Body of pancreas (tissue), 4 donors: ENCODE measurements at regions not wholly inside any gene's neighbourhood (a gene's known extent, or its start where the extent isn't known, plus 50 kb on each side); places are given as distances from the start of the nearest gene placed in this dataset.

ENCODE experiments used
- ATAC-seq: fragments of 150-250 bp; one replicate; pipeline ENCODE4 v1.9.1; 2016
- DNase-seq, 4 donors: peaks; one replicate each; pipeline ENCODE4 v3.0.0-alpha.2; 2019
- H3K27ac ChIP-seq, 4 donors: fragments of 200-600 bp; sonication (generic); 1 replicate in 3 of 4; 2 replicates in 1 of 4; pipeline versions ENCODE4 v1.5.1 to v1.6.1; 2016 to 2019; ENCODE audit warnings: mild to moderate bottlenecking in 1 of 4, mixed read lengths in 1 of 4, moderate library complexity in 1 of 4
- H3K27me3 ChIP-seq, 2 donors: fragments of 200-600 bp; sonication (generic); one replicate each; pipeline ENCODE4 v1.6.0; 2016; ENCODE audit warnings: mild to moderate bottlenecking in 1 of 2
- H3K36me3 ChIP-seq, 2 donors: fragments of 200-600 bp; sonication (generic); replicated peaks in 1 of 2; 2 replicates each; pipeline ENCODE4 v1.5.1; 2016; ENCODE audit warnings: low read depth in 2 of 2; ENCODE audit not compliant: insufficient read depth in 1 of 2
- H3K4me1 ChIP-seq: fragments of 200-600 bp; sonication (generic); one replicate; pipeline ENCODE4 v1.6.0; 2016
- H3K4me3 ChIP-seq, 2 donors: fragments of 200-600 bp; sonication (generic); 1 replicate in 1 of 2; 2 replicates in 1 of 2; pipeline ENCODE4 v1.5.1; 2016 to 2019
- H3K9me3 ChIP-seq, 3 donors: fragments of 200-600 bp; sonication (generic); 1 replicate in 2 of 3; 2 replicates in 1 of 3; pipeline ENCODE4 v1.5.1; 2016
- POLR2A ChIP-seq, 3 donors: fragments of 450-650 bp; IDR thresholded peaks; one replicate each; pipeline ENCODE4 v1.6.1; 2016; ENCODE audit warnings: antibody characterized with exemption in 3 of 3, mild to moderate bottlenecking in 2 of 3
- WGBS, 2 donors: methylation state at CpG; one replicate each; pipeline ENCODE4 v1.1.5; 2017; 5-methylcytosine and 5-hydroxymethylcytosine counted together
- intact Hi-C: fragments of 100-400 bp; cut with DNase I; formaldehyde crosslinking; loops from one replicate; pipeline ENCODE4 v1.15.1; 2023
- TF ChIP-seq, protein P1 (sequence below), 7 experiments: fragments of 450-650 bp in 4 of 7; fragments of 200-600 bp in 3 of 7; sonication (generic) in 3 of 7; IDR thresholded peaks; one replicate each; pipeline ENCODE4 v1.5.1; 2016 to 2019; ENCODE audit warnings: antibody characterized with exemption in 7 of 7

DNA sequence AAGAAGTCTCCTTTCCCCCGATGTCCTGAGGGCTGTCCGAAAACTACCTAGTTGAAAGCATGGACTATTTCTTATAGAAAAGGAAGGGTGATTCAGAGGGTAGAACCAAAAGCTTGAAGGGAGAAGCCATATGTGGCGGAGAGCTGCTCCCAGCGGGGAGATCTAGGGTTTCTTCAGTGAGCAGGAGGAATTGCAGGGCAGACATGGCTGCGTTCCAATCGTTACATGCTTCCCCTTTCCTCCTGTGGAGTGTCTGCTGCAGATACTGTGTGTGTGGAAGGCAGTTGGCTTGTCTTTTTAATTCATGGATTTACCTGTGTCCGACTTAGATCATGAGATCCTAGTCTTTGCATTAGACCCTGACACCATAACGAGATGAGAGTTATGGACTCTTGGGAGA lies 799.5 kb downstream of the QKI start:
- ATAC-seq, result no peak
- H3K4me1 ChIP-seq, result no peaks in the 10 kb centered on the region
- H3K27ac ChIP-seq, result no peak overlapping the region
- H3K9me3 ChIP-seq, result no peaks in the 10 kb centered on the region
- intact Hi-C loops, result no loop called here
- no peak overlapping the region for H3K4me3 ChIP-seq
- no peaks in the 10 kb centered on the region for H3K36me3 ChIP-seq
- 57 to 66% methylated on average over 8 of the region's 8 CpGs for WGBS, 2 donors
- no peaks in the 10 kb centered on the region for H3K27me3 ChIP-seq
- TF ChIP-seq, protein P1, sequence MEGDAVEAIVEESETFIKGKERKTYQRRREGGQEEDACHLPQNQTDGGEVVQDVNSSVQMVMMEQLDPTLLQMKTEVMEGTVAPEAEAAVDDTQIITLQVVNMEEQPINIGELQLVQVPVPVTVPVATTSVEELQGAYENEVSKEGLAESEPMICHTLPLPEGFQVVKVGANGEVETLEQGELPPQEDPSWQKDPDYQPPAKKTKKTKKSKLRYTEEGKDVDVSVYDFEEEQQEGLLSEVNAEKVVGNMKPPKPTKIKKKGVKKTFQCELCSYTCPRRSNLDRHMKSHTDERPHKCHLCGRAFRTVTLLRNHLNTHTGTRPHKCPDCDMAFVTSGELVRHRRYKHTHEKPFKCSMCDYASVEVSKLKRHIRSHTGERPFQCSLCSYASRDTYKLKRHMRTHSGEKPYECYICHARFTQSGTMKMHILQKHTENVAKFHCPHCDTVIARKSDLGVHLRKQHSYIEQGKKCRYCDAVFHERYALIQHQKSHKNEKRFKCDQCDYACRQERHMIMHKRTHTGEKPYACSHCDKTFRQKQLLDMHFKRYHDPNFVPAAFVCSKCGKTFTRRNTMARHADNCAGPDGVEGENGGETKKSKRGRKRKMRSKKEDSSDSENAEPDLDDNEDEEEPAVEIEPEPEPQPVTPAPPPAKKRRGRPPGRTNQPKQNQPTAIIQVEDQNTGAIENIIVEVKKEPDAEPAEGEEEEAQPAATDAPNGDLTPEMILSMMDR (IDR thresholded peaks at IDR 0.05), result no peak
- TF ChIP-seq POLR2A (IDR thresholded peaks at IDR 0.05), result no peak
- no peak for DNase-seq

DNA sequence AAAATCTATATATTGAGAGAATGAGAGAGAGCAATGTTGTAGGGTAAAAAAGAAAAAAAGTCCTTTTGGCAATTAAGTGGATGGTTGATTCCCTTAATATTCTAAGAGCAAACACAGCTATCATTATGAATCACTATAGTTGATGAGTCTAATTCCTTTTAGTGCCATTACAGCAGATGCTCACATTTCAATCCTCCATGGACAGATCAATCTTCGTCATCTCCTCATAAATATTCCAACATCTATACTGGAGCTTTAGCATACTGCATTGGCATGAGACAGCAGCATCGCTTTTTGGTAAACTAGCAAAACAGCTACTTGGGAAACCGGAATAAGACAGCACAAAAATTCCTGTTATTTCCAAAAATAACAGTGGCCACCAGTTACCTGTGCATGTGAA lies 796.7 kb downstream of the QKI start:
- no peaks in the 10 kb centered on the region for H3K4me1 ChIP-seq
- intact Hi-C loops, result no loop called here
- H3K27ac ChIP-seq, result no peak overlapping the region
- H3K36me3 ChIP-seq, result no peaks in the 10 kb centered on the region
- H3K9me3 ChIP-seq, result no peaks in the 10 kb centered on the region
- no peak for ATAC-seq
- no peak for TF ChIP-seq POLR2A (IDR thresholded peaks at IDR 0.05)
- TF ChIP-seq, protein P1 (IDR thresholded peaks at IDR 0.05), result no peak
- no peak overlapping the region for H3K4me3 ChIP-seq
- DNase-seq, result no peak
- 76 to 82% methylated on average over 3 of the region's 3 CpGs for WGBS, 2 donors
- H3K27me3 ChIP-seq, result no peaks in the 10 kb centered on the region

DNA sequence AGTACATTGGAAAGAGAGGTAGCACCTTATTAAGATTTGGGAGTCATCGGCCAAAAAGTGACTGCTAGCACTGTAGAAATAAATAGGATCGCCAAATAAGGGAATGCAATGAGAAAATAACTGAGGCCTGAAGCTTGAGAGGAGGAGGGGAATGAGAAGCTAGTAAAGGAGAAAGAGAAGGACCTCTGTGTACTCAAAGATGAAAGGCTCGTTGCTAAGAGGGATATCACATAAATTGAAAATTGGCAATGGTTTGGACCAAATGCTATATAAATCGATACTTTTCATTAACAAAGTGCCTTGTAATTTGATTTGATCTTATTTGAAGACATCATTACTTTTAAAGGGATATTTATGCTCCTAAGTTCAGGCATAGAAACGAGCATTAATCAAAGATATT lies 796.3 kb downstream of the QKI start:
- Histone ChIP-seq H3K27me3 (no peaks in the 10 kb centered on the region), H3K4me3 (no peak overlapping the region), H3K9me3 (no peaks in the 10 kb centered on the region), H3K4me1 (no peaks in the 10 kb centered on the region), H3K27ac (no peak overlapping the region), H3K36me3 (no peaks in the 10 kb centered on the region)
- intact Hi-C loops, result no loop called here
- 58 to 63% methylated on average over 5 of the region's 5 CpGs for WGBS, 2 donors
- TF ChIP-seq, protein P1 (IDR thresholded peaks at IDR 0.05), result no peak
- no peak for TF ChIP-seq POLR2A (IDR thresholded peaks at IDR 0.05)
- ATAC-seq (no peak), DNase-seq (no peak)

DNA sequence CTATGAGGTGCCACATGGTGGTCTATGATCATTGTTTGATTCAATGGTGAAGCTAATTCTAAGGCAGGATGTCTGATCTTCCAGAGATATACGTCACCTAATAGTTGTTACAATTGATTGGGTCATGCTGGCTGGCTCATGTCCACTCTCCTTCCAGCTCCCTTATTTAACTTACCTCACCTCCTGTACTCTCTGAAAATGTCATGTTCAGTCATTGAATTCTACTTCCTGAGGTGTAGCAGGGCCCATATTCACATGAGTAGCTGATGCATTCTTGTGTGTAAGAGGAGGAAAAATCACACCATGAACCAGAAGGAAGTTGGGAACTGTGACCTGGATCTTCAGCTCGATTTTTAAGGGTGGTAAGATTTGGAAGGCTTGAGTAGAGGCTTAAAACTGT lies 795.8 kb downstream of the QKI start:
- Histone ChIP-seq H3K9me3 (no peaks in the 10 kb centered on the region), H3K27me3 (no peaks in the 10 kb centered on the region), H3K36me3 (no peaks in the 10 kb centered on the region), H3K4me3 (no peak overlapping the region), H3K4me1 (no peaks in the 10 kb centered on the region), H3K27ac (no peak overlapping the region)
- 34 to 47% methylated on average over 2 of the region's 2 CpGs for WGBS, 2 donors
- TF ChIP-seq, protein P1 (IDR thresholded peaks at IDR 0.05), result no peak
- no peak for TF ChIP-seq POLR2A (IDR thresholded peaks at IDR 0.05)
- DNase-seq (no peak), ATAC-seq (no peak)
- intact Hi-C loops, result no loop called here

DNA sequence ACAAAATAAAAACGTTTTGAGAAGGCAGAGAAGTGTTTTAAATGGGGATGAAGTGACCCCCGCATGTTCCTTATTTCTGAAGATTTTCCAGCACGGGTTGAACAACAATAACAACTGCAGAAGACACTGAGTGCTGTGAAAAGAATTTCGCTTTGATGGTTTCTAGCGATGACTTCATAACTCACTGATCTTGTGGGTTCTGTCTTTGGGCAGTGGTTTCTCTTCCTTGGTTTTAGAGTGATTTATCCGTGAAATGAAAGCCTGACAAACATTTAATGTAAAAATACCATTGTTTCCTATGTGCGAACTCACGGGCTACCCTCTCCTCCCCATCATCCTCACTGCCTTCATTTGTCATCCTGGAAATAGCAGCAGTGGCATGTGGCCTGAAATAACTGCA lies 793.9 kb downstream of the QKI start:
- no peak for DNase-seq
- Histone ChIP-seq H3K4me1 (no peaks in the 10 kb centered on the region), H3K27me3 (no peaks in the 10 kb centered on the region), H3K4me3 (no peak overlapping the region), H3K27ac (no peak overlapping the region), H3K9me3 (no peaks in the 10 kb centered on the region), H3K36me3 (no peaks in the 10 kb centered on the region)
- ATAC-seq, result no peak
- 43 to 56% methylated on average over 8 of the region's 8 CpGs for WGBS, 2 donors
- TF ChIP-seq, protein P1 (IDR thresholded peaks at IDR 0.05), result no peak
- no peak for TF ChIP-seq POLR2A (IDR thresholded peaks at IDR 0.05)
- intact Hi-C loops, result no loop called here
